ENCODE measurements at regions not wholly inside any gene's neighbourhood (a gene's known extent, or its start where the extent isn't known, plus 50 kb on each side); places are given as distances from the start of the nearest gene placed in this dataset.

DNA sequence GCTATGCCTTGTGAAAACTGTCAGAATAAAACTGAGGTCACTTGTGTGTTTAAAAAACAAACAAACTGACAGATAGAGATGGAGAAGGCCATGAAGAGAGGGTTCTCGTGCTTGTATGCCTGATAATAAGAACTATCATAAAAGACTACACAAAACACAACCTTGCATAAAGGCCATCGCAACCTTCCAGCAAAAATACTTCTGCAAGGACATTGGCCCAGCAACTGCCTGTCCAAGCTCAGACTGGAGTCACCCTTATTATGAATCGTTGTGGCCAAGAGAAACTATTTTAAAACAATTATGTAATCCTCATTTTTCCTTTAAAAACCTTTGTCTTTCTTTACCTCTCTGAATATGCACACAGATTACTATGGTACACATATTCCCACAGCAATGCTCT lies 93.0 kb upstream of the SMLR1 start:
- H3K79me2 ChIP-seq (replicated peaks; ENCODE audit: insufficient read depth, low read length), result no peaks in the 10 kb centered on the region
- H3K9me2 ChIP-seq (ENCODE audit: insufficient read depth, low read length), result no peaks in the 10 kb centered on the region
- no peaks in the 10 kb centered on the region for H3K27me3 ChIP-seq (ENCODE audit: insufficient read depth, low read depth, low read length)
- no peak overlapping the region for H3K4me2 ChIP-seq (ENCODE audit: low read length)
- TF ChIP-seq EZH2 (IDR thresholded peaks at IDR 0.05; ENCODE audit: borderline replicate concordance, insufficient read depth, low read length, poor library complexity, severe bottlenecking), result no peak
- TF ChIP-seq POLR2AphosphoS5 (IDR thresholded peaks at IDR 0.05), result no peak
- no peak for TF ChIP-seq EP300 (conservative IDR thresholded peaks at IDR 0.05; ENCODE audit: poor library complexity, severe bottlenecking)
- TF ChIP-seq, protein P1, sequence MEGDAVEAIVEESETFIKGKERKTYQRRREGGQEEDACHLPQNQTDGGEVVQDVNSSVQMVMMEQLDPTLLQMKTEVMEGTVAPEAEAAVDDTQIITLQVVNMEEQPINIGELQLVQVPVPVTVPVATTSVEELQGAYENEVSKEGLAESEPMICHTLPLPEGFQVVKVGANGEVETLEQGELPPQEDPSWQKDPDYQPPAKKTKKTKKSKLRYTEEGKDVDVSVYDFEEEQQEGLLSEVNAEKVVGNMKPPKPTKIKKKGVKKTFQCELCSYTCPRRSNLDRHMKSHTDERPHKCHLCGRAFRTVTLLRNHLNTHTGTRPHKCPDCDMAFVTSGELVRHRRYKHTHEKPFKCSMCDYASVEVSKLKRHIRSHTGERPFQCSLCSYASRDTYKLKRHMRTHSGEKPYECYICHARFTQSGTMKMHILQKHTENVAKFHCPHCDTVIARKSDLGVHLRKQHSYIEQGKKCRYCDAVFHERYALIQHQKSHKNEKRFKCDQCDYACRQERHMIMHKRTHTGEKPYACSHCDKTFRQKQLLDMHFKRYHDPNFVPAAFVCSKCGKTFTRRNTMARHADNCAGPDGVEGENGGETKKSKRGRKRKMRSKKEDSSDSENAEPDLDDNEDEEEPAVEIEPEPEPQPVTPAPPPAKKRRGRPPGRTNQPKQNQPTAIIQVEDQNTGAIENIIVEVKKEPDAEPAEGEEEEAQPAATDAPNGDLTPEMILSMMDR (IDR thresholded peaks at IDR 0.05; ENCODE audit: poor library complexity, severe bottlenecking), result no peak
- TF ChIP-seq RAD21 (conservative IDR thresholded peaks at IDR 0.05), result no peak
- TF ChIP-seq, protein P2, sequence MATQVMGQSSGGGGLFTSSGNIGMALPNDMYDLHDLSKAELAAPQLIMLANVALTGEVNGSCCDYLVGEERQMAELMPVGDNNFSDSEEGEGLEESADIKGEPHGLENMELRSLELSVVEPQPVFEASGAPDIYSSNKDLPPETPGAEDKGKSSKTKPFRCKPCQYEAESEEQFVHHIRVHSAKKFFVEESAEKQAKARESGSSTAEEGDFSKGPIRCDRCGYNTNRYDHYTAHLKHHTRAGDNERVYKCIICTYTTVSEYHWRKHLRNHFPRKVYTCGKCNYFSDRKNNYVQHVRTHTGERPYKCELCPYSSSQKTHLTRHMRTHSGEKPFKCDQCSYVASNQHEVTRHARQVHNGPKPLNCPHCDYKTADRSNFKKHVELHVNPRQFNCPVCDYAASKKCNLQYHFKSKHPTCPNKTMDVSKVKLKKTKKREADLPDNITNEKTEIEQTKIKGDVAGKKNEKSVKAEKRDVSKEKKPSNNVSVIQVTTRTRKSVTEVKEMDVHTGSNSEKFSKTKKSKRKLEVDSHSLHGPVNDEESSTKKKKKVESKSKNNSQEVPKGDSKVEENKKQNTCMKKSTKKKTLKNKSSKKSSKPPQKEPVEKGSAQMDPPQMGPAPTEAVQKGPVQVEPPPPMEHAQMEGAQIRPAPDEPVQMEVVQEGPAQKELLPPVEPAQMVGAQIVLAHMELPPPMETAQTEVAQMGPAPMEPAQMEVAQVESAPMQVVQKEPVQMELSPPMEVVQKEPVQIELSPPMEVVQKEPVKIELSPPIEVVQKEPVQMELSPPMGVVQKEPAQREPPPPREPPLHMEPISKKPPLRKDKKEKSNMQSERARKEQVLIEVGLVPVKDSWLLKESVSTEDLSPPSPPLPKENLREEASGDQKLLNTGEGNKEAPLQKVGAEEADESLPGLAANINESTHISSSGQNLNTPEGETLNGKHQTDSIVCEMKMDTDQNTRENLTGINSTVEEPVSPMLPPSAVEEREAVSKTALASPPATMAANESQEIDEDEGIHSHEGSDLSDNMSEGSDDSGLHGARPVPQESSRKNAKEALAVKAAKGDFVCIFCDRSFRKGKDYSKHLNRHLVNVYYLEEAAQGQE (IDR thresholded peaks at IDR 0.05; ENCODE audit: borderline replicate concordance), result no peak
- TF ChIP-seq TAF1 (IDR thresholded peaks at IDR 0.05; ENCODE audit: low read depth), result no peak
- TF ChIP-seq SMC3 (conservative IDR thresholded peaks at IDR 0.05; ENCODE audit: poor library complexity), result no peak
- no peak for TF ChIP-seq MXI1 (conservative IDR thresholded peaks at IDR 0.05; ENCODE audit: poor library complexity, severe bottlenecking)
- no peak overlapping the region for H3K4me3 ChIP-seq (ENCODE audit: low read length)
- H2AFZ ChIP-seq (ENCODE audit: low read depth, low read length), result no peak overlapping the region
- H3K9me3 ChIP-seq (ENCODE audit: low read length), result no peaks in the 10 kb centered on the region
- no peak overlapping the region for H3K9ac ChIP-seq (ENCODE audit: low read length)
- no peaks in the 10 kb centered on the region for H3K36me3 ChIP-seq (ENCODE audit: insufficient read depth, low read length)
- no peaks in the 10 kb centered on the region for H4K20me1 ChIP-seq (ENCODE audit: insufficient read depth)
- no peaks in the 10 kb centered on the region for H3F3A ChIP-seq (ENCODE audit: insufficient read depth, low read length, poor library complexity, severe bottlenecking)
- H3K27ac ChIP-seq (ENCODE audit: low read length), result no peak overlapping the region

DNA sequence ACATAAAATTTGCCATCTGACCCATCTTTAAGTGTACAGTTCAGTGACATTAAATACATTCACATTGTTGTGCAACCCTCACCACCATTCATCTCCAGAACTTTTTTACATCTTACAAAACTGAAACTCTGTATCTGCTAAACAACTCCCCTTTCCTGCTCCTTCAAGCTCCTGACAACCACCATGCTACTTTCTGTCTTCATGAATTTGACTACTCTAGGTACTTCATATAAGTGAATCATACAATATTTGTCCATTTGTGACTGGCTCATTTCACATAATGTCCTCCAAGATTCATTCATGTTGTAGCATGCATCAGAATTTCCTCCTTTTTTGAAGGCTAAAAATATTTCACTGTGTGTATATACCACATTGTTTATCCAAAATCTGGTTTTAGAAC lies 86.9 kb upstream of the SMLR1 start:
- Histone ChIP-seq H3K79me2 (replicated peaks; ENCODE audit: insufficient read depth, low read length) (no peaks in the 10 kb centered on the region), H3K36me3 (ENCODE audit: insufficient read depth, low read length) (no peaks in the 10 kb centered on the region), H3K4me3 (ENCODE audit: low read length) (no peak overlapping the region), H3K27ac (ENCODE audit: low read length) (no peak overlapping the region), H3F3A (ENCODE audit: insufficient read depth, low read length, poor library complexity, severe bottlenecking) (no peaks in the 10 kb centered on the region), H4K20me1 (ENCODE audit: insufficient read depth) (no peaks in the 10 kb centered on the region), H2AFZ (ENCODE audit: low read depth, low read length) (no peak overlapping the region), H3K9me2 (ENCODE audit: insufficient read depth, low read length) (no peaks in the 10 kb centered on the region), H3K9ac (ENCODE audit: low read length) (no peak overlapping the region), H3K4me2 (ENCODE audit: low read length) (no peak overlapping the region), H3K27me3 (ENCODE audit: insufficient read depth, low read depth, low read length) (no peaks in the 10 kb centered on the region), H3K9me3 (ENCODE audit: low read length) (no peaks in the 10 kb centered on the region)
- TF ChIP-seq EP300 (conservative IDR thresholded peaks at IDR 0.05; ENCODE audit: poor library complexity, severe bottlenecking) (no peak), TAF1 (IDR thresholded peaks at IDR 0.05; ENCODE audit: low read depth) (no peak)
- TF ChIP-seq, protein P2 (IDR thresholded peaks at IDR 0.05; ENCODE audit: borderline replicate concordance), result no peak

Data from neural cell (in vitro differentiated cells).